ENCODE measurements at regions not wholly inside any gene's neighbourhood (a gene's known extent, or its start where the extent isn't known, plus 50 kb on each side); places are given as distances from the start of the nearest gene placed in this dataset.

DNA sequence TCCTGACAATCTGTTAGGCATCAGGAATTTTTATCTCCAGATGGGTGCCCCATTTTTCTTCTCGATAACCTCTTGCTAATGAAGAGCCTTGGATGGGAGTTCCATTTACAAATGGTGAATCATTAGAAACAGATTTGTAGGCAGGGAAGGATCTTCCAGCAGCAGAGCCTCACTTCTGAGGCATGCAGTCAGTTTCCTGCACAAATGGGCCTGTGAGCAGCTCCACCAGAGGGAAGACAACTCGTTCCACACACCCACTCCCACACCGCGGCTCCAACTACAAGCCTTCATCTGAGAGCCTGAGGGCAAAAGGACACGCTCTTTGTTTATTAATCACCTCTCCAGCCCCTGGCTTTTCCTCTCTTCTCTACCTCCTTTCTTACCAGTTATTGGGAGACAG, 108.5 kb downstream of the CTAGE1 start:
- H3K4me3 ChIP-seq (ENCODE audit: low read length), result no peak overlapping the region
- H3K9me3 ChIP-seq (ENCODE audit: control insufficient read depth, low read length), result no peaks in the 10 kb centered on the region
- H3K27ac ChIP-seq (ENCODE audit: low read length), result no peak overlapping the region
- no peaks in the 10 kb centered on the region for H3K4me1 ChIP-seq (ENCODE audit: control insufficient read depth, insufficient read depth, low read length)
- H3K27me3 ChIP-seq (ENCODE audit: control insufficient read depth, insufficient read depth), result no peaks in the 10 kb centered on the region
- intact Hi-C loops (cut with DNase I), result no loop called here
- DNase-seq (no peak), ATAC-seq (no peak)
- WGBS, result 68% methylated on average over 5 of the region's 5 CpGs

- Histone ChIP-seq H3K4me1 (ENCODE audit: control insufficient read depth, insufficient read depth, low read length) (no peaks in the 10 kb centered on the region), H3K4me3 (ENCODE audit: low read length) (no peak overlapping the region), H3K9me3 (ENCODE audit: control insufficient read depth, low read length) (no peaks in the 10 kb centered on the region), H3K27ac (ENCODE audit: low read length) (no peak overlapping the region), H3K27me3 (ENCODE audit: control insufficient read depth, insufficient read depth) (no peaks in the 10 kb centered on the region)
- no peak for ATAC-seq
- intact Hi-C loops (cut with DNase I), result no loop called here
- WGBS, result 59% methylated on average over 2 of the region's 2 CpGs
- no peak for DNase-seq
These were observed 110.2 kb downstream of the CTAGE1 start for GRCh38 chr18:22307528-22307927.

- WGBS, result 37% methylated on average over 5 of the region's 5 CpGs
- Histone ChIP-seq H3K27me3 (ENCODE audit: control insufficient read depth, insufficient read depth) (no peaks in the 10 kb centered on the region), H3K9me3 (ENCODE audit: control insufficient read depth, low read length) (no peaks in the 10 kb centered on the region), H3K27ac (ENCODE audit: low read length) (no peak overlapping the region), H3K4me1 (ENCODE audit: control insufficient read depth, insufficient read depth, low read length) (peaks cover 3% of the 10 kb centered on the region), H3K4me3 (ENCODE audit: low read length) (no peak overlapping the region)
- ATAC-seq (no peak), DNase-seq (no peak)
- intact Hi-C loops (cut with DNase I), result no loop called here
These were observed 113.8 kb downstream of the CTAGE1 start for GRCh38 chr18:22303927-22304326.

GRCh38 chr18:22302144-22302543, 115.6 kb downstream of the CTAGE1 start:
- H3K4me3 ChIP-seq (ENCODE audit: low read length), result no peak overlapping the region
- DNase-seq (no peak), ATAC-seq (peak; percentile 34 to 53)
- H3K9me3 ChIP-seq (ENCODE audit: control insufficient read depth, low read length), result no peaks in the 10 kb centered on the region
- H3K4me1 ChIP-seq (ENCODE audit: control insufficient read depth, insufficient read depth, low read length), result peaks cover 6% of the 10 kb centered on the region
- no peak overlapping the region for H3K27ac ChIP-seq (ENCODE audit: low read length)
- intact Hi-C loops (cut with DNase I), result no loop called here
- no peaks in the 10 kb centered on the region for H3K27me3 ChIP-seq (ENCODE audit: control insufficient read depth, insufficient read depth)
- 65% methylated on average over 6 of the region's 6 CpGs for WGBS

DNA sequence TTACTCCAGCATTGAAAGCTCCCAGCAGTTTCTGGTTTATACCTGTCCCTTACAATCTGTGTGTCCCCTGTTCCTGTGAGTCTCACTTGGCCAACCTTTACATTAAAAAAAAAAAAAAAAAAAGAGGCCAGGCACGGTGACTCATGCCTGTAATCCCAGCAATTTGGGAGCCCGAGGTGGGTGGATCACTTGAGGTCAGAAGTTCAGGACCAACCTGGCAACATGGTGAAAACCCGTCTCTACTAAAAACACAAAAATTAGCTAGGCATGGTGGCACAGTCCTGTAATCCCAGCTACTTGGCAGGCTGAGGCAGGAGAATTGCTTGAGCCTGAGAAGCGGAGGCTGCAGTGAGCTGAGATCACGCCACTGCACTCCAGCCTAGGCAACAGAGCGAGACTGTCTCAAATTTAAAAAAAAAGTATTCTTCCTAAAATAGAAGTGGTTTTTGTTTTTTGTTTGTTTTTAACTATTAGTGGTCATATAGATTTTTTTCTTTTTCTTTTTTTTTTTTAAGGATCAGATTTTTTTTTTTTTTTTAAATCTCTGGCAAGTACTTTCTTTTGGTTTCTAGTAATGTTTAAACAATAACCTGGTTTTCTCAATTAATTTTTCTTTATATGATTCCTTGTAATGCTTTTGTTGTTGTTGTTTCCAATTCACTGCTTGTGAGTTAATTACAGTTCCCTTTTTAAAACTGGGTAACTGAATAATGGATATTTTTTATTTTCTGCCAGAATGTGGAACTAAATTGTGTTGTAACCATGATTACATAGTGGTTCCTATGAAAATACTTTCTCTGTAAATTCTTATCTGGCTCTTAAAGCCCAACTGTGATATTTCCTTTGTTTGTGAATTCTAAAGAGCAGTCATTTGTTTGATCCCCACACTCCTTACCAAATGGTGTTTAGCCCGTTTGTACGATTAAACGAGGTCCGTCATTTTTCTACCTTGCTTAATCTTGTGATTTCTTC, 116.8 kb downstream of the CTAGE1 start:
- Histone ChIP-seq H3K27ac (ENCODE audit: low read length) (no peak overlapping the region), H3K9me3 (ENCODE audit: control insufficient read depth, low read length) (no peaks in the 10 kb centered on the region), H3K27me3 (ENCODE audit: control insufficient read depth, insufficient read depth) (no peaks in the 10 kb centered on the region), H3K4me3 (ENCODE audit: low read length) (no peak overlapping the region), H3K4me1 (ENCODE audit: control insufficient read depth, insufficient read depth, low read length) (peaks cover 6% of the 10 kb centered on the region)
- DNase-seq (peak in 1 of 3 donors; percentile 61), ATAC-seq (peak in 1 of 2 donors; percentile 48)
- intact Hi-C loops (cut with DNase I), result no loop called here
- 47% methylated on average over 10 of the region's 10 CpGs for WGBS

GRCh38 chr18:22297008-22297407, 120.7 kb downstream of the CTAGE1 start:
- 96% methylated on average over 3 of the region's 3 CpGs for WGBS
- no peak for ATAC-seq
- no peak overlapping the region for H3K27ac ChIP-seq (ENCODE audit: low read length)

DNA sequence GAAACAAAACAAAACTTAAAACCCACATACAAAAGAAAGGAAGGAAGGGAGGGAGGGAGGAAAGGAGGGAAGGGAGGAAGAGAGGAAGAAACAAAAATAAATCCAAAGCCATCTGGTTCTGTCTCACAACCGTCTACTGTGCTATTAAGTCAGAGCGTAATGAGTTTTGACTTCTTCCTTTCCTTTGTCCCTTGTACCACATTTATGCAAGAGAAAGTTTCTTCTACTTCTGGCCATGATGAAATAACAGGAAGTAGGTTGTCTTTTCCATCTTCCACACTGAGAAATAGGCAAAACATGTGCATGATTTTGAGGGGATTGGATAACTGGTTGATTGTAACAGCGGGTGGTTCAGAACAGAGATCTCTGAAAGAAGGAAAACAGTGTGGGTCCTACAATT, 121.4 kb downstream of the CTAGE1 start:
- intact Hi-C loops (cut with DNase I), result no loop called here
- peaks cover 3% of the 10 kb centered on the region for H3K4me1 ChIP-seq (ENCODE audit: control insufficient read depth, insufficient read depth, low read length)
- 66% methylated on average over 3 of the region's 3 CpGs for WGBS
- H3K27ac ChIP-seq (ENCODE audit: low read length), result no peak overlapping the region
- H3K27me3 ChIP-seq (ENCODE audit: control insufficient read depth, insufficient read depth), result no peaks in the 10 kb centered on the region
- H3K4me3 ChIP-seq (ENCODE audit: low read length), result no peak overlapping the region
- DNase-seq (no peak), ATAC-seq (no peak)
- no peaks in the 10 kb centered on the region for H3K9me3 ChIP-seq (ENCODE audit: control insufficient read depth, low read length)

More at GRCh38 chr18:22297008-22297407, 120.7 kb downstream of the CTAGE1 start:
- H3K9me3 ChIP-seq (ENCODE audit: control insufficient read depth, low read length), result no peaks in the 10 kb centered on the region
- no peak overlapping the region for H3K4me3 ChIP-seq (ENCODE audit: low read length)
- H3K27me3 ChIP-seq (ENCODE audit: control insufficient read depth, insufficient read depth), result no peaks in the 10 kb centered on the region
- no peak for DNase-seq
- intact Hi-C loops (cut with DNase I), result no loop called here
- peaks cover 3% of the 10 kb centered on the region for H3K4me1 ChIP-seq (ENCODE audit: control insufficient read depth, insufficient read depth, low read length)

GRCh38 chr18:22293417-22293816, 124.0 kb downstream of the GATA6 start:
- H3K4me1 ChIP-seq (ENCODE audit: control insufficient read depth, insufficient read depth, low read length), result peaks cover 2% of the 10 kb centered on the region
- H3K27me3 ChIP-seq (ENCODE audit: control insufficient read depth, insufficient read depth), result no peaks in the 10 kb centered on the region
- no peak for ATAC-seq
- 33% methylated on average over 1 of the region's 1 CpG for WGBS
- H3K4me3 ChIP-seq (ENCODE audit: low read length), result no peak overlapping the region
- no peak overlapping the region for H3K27ac ChIP-seq (ENCODE audit: low read length)
- intact Hi-C loops (cut with DNase I), result no loop called here
- no peaks in the 10 kb centered on the region for H3K9me3 ChIP-seq (ENCODE audit: control insufficient read depth, low read length)
- DNase-seq, result no peak

- Histone ChIP-seq H3K27ac (ENCODE audit: low read length) (no peak overlapping the region), H3K27me3 (ENCODE audit: control insufficient read depth, insufficient read depth) (no peaks in the 10 kb centered on the region), H3K4me3 (ENCODE audit: low read length) (no peak overlapping the region), H3K9me3 (ENCODE audit: control insufficient read depth, low read length) (no peaks in the 10 kb centered on the region), H3K4me1 (ENCODE audit: control insufficient read depth, insufficient read depth, low read length) (no peaks in the 10 kb centered on the region)
- ATAC-seq (no peak), DNase-seq (no peak)
- intact Hi-C loops (cut with DNase I), result no loop called here
- 95% methylated on average over 1 of the region's 1 CpG for WGBS
These were observed 120.6 kb downstream of the GATA6 start for GRCh38 chr18:22290004-22290403.

DNA sequence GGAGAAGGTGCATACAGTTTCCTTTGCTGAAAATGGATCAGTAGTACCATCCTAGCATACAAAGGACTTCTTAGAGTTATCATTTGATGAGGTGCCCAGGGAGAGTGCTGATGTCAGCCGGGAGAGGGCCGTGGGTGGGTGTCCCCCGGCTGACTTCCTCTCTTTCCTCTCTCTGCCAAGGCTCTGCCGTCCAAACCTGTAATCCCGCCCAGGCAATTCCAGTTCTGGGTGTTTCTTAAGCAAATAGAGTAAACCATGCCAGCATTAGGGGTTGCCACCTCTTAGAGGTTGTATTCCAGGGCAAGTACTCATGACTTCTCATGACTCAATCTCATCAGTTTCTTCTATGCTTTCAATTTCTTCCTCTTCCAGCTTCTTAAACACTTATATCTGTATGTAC, 117.2 kb downstream of the GATA6 start:
- no peaks in the 10 kb centered on the region for H3K27me3 ChIP-seq (ENCODE audit: control insufficient read depth, insufficient read depth)
- no peaks in the 10 kb centered on the region for H3K4me1 ChIP-seq (ENCODE audit: control insufficient read depth, insufficient read depth, low read length)
- H3K9me3 ChIP-seq (ENCODE audit: control insufficient read depth, low read length), result no peaks in the 10 kb centered on the region
- H3K27ac ChIP-seq (ENCODE audit: low read length), result peak overlapping the region; percentile 80
- peak overlapping the region; percentile 20 for H3K4me3 ChIP-seq (ENCODE audit: low read length)
- ATAC-seq (peak; percentile 85), DNase-seq (peak; percentile 59 to 69 (median 59))
- intact Hi-C loops (cut with DNase I), result no loop called here
- WGBS, result 10% methylated on average over 5 of the region's 5 CpGs

GRCh38 chr18:22285361-22286140, 116.2 kb downstream of the GATA6 start:
- H3K27ac ChIP-seq (ENCODE audit: low read length), result no peak overlapping the region
- 40% methylated on average over 3 of the region's 3 CpGs for WGBS
- intact Hi-C loops (cut with DNase I), result no loop called here

More at GRCh38 chr18:22285361-22286140, 116.2 kb downstream of the GATA6 start:
- no peaks in the 10 kb centered on the region for H3K4me1 ChIP-seq (ENCODE audit: control insufficient read depth, insufficient read depth, low read length)
- no peak overlapping the region for H3K4me3 ChIP-seq (ENCODE audit: low read length)
- H3K9me3 ChIP-seq (ENCODE audit: control insufficient read depth, low read length), result no peaks in the 10 kb centered on the region
- DNase-seq, result no peak
- no peaks in the 10 kb centered on the region for H3K27me3 ChIP-seq (ENCODE audit: control insufficient read depth, insufficient read depth)
- ATAC-seq, result no peak
